OCI-LY3 (cell line): ENCODE measurements at regions not wholly inside any gene's neighbourhood (a gene's known extent, or its start where the extent isn't known, plus 50 kb on each side); places are given as distances from the start of the nearest gene placed in this dataset.

Experiments
- H2AFZ ChIP-seq: fragments of 200-600, 300-600 bp; shearing (Covaris generic); 2 replicates; pipeline ENCODE4 v1.6.0; 2014; ENCODE audit warnings: antibody characterized with exemption, low read depth, low read length
- H3K27ac ChIP-seq: fragments of 200-600, 300-600 bp; sonication (generic); 2 replicates; pipeline ENCODE4 v1.5.1; 2014; ENCODE audit warnings: mild to moderate bottlenecking, low read length, moderate library complexity, mixed read lengths
- H3K27me3 ChIP-seq: fragments of 200-600, 300-600 bp; sonication (generic); 2 replicates; pipeline ENCODE4 v1.6.1; 2014; ENCODE audit warnings: low read depth, low read length, mixed read lengths
- H3K36me3 ChIP-seq: fragments of 200-600, 300-600 bp; sonication (generic); replicated peaks from 2 replicates; pipeline ENCODE3; 2014; ENCODE audit warnings: low read depth, low read length, mixed read lengths
- H3K4me1 ChIP-seq: fragments of 300-600, 200-600 bp; sonication (generic); 2 replicates; pipeline ENCODE4 v1.6.1; 2014; ENCODE audit warnings: low read length, mixed read lengths
- H3K4me2 ChIP-seq: fragments of 200-600, 300-600 bp; sonication (generic); 2 replicates; pipeline ENCODE4 v1.6.1; 2014; ENCODE audit warnings: low read length, mixed read lengths
- H3K4me3 ChIP-seq: fragments of 300-600, 200-600 bp; sonication (generic); 2 replicates; pipeline ENCODE4 v1.5.1; 2014; ENCODE audit warnings: antibody characterized with exemption, mild to moderate bottlenecking, low read length, moderate library complexity
- H3K79me2 ChIP-seq: fragments of 300-600, 200-600 bp; shearing (Covaris generic); 2 replicates; pipeline ENCODE4 v1.6.1; 2014; ENCODE audit warnings: mild to moderate bottlenecking, low read length, mixed read lengths
- H3K9ac ChIP-seq: fragments of 300-600, 200-600 bp; shearing (Covaris generic); 2 replicates; pipeline ENCODE4 v1.6.0; 2014; ENCODE audit warnings: mild to moderate bottlenecking, low read length, moderate library complexity
- H3K9me3 ChIP-seq: fragments of 200-600, 300-600 bp; shearing (Covaris generic); 2 replicates; pipeline ENCODE4 v1.6.1; 2014; ENCODE audit warnings: low read length, mixed read lengths; ENCODE audit not compliant: insufficient read depth
- H4K20me1 ChIP-seq: fragments of 200-600, 300-600 bp; sonication (generic); 2 replicates; pipeline ENCODE4 v1.6.1; 2016; ENCODE audit warnings: low read length, mixed read lengths; ENCODE audit not compliant: insufficient read depth
- EZH2phosphoT487 ChIP-seq: fragments of 200-600 bp; shearing (Covaris generic); IDR thresholded peaks from 2 replicates; pipeline ENCODE4 v1.6.1; 2018; ENCODE audit warnings: antibody characterized with exemption, mixed run types, low read depth
- TF ChIP-seq, protein P1 (sequence below): fragments of 200-600, 300-600 bp; sonication (generic); IDR thresholded peaks from 2 replicates; pipeline ENCODE4 v1.5.1; 2014; ENCODE audit warnings: antibody characterized with exemption, low read length, low read depth

DNA sequence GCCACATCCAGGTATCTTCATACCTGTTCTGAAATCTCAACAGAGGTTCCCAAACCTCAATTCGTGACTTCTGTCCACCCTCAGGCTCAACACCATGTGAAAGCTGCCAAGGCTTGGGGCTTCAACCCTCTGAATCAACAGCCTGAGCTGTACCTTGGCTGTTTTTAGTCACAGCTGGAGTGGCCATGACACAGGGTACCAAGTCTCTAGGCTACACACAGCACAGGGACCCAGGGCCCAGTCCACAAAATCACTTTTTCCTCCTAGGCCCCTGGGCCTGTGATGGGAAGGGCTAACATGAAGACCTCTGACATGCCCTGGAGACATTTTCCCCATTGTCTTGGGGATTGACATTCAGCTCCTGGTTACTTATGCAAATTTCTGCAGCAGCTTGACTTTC, 464.9 kb downstream of the ELAVL2 start:
- H3K9me3 ChIP-seq, result no peaks in the 10 kb centered on the region
- H3K79me2 ChIP-seq, result no peaks in the 10 kb centered on the region
- H3K4me3 ChIP-seq, result no peak overlapping the region
- no peaks in the 10 kb centered on the region for H3K27me3 ChIP-seq
- H3K36me3 ChIP-seq, result no peaks in the 10 kb centered on the region
- no peak overlapping the region for H3K9ac ChIP-seq
- H3K27ac ChIP-seq, result no peak overlapping the region
- H3K4me2 ChIP-seq, result no peak overlapping the region
- no peaks in the 10 kb centered on the region for H4K20me1 ChIP-seq
- H3K4me1 ChIP-seq, result no peaks in the 10 kb centered on the region
- TF ChIP-seq, protein P1, sequence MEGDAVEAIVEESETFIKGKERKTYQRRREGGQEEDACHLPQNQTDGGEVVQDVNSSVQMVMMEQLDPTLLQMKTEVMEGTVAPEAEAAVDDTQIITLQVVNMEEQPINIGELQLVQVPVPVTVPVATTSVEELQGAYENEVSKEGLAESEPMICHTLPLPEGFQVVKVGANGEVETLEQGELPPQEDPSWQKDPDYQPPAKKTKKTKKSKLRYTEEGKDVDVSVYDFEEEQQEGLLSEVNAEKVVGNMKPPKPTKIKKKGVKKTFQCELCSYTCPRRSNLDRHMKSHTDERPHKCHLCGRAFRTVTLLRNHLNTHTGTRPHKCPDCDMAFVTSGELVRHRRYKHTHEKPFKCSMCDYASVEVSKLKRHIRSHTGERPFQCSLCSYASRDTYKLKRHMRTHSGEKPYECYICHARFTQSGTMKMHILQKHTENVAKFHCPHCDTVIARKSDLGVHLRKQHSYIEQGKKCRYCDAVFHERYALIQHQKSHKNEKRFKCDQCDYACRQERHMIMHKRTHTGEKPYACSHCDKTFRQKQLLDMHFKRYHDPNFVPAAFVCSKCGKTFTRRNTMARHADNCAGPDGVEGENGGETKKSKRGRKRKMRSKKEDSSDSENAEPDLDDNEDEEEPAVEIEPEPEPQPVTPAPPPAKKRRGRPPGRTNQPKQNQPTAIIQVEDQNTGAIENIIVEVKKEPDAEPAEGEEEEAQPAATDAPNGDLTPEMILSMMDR, result no peak
- no peak for TF ChIP-seq EZH2phosphoT487
- H2AFZ ChIP-seq, result no peak overlapping the region

DNA sequence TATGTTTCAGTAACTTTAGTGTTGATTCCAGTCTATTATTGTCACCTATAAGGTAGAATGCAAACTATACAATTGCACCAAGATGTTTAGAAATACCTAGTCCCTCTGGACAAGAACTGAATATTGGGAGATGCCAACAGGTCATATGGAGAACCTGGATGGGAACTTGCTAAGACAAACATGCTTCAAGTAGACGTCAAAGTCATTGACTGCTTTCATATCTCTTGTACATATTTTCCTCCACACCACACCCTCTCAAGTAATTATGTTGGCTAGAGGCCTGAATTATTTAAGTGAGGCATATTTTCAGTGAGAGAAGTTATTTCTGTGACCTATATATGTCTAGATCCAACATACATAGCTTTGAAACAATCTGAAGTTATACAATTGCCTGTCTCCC, 453.3 kb downstream of the ELAVL2 start:
- Histone ChIP-seq H4K20me1 (no peaks in the 10 kb centered on the region), H3K36me3 (no peaks in the 10 kb centered on the region), H3K79me2 (no peaks in the 10 kb centered on the region), H2AFZ (no peak overlapping the region), H3K9me3 (no peaks in the 10 kb centered on the region), H3K4me3 (no peak overlapping the region), H3K9ac (no peak overlapping the region), H3K27ac (no peak overlapping the region), H3K27me3 (no peaks in the 10 kb centered on the region), H3K4me2 (no peak overlapping the region), H3K4me1 (no peaks in the 10 kb centered on the region)
- no peak for TF ChIP-seq EZH2phosphoT487
- TF ChIP-seq, protein P1, result no peak

DNA sequence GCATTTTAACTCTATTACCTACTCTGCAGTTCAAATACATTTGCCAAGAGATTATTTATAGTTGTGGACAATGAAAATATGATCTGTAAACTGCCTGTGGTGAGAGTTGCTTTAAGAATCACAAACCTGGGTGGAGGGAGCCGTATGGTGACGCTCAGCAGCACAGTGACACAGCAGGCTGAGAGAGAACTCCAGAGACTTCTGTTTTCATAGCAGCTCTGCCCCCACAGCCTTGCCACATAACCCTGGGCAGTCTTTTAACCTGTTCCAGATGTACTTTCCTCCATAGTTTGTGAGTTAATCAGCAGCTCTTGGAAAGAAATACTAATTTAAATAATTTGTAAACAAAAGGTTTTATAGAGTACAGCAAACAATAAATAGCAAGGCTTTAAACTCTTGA, 450.5 kb downstream of the ELAVL2 start:
- H3K27ac ChIP-seq, result no peak overlapping the region

DNA sequence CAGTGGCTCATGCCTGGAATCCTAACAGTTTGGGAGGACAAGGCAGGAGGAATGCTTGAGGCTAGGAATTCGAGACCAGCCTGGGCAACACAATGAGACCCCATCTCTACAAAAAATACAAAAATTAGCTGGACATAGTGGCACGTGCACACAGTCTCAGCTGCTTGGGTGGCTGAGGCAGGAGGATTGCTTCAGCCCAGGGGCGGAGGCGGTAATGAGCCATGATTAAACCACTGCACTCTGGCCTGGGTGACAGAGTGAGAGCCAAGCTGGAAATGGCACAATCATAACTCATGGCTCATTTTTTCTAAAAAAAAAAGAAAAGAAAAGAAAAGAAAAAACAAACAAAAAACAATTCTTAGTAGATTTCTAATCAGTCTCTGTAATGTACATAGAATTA, 446.2 kb downstream of the ELAVL2 start:
- Histone ChIP-seq H3K27ac (no peak overlapping the region), H3K4me3 (no peak overlapping the region), H2AFZ (no peak overlapping the region), H3K9ac (no peak overlapping the region), H3K9me3 (no peaks in the 10 kb centered on the region), H4K20me1 (no peaks in the 10 kb centered on the region), H3K4me2 (no peak overlapping the region), H3K79me2 (no peaks in the 10 kb centered on the region), H3K36me3 (no peaks in the 10 kb centered on the region), H3K4me1 (peaks cover 7% of the 10 kb centered on the region), H3K27me3 (no peaks in the 10 kb centered on the region)
- TF ChIP-seq EZH2phosphoT487, result no peak
- TF ChIP-seq, protein P1, result no peak

More for the DNA sequence above, 450.5 kb downstream of the ELAVL2 start:
- Histone ChIP-seq H3K9me3 (no peaks in the 10 kb centered on the region), H3K4me1 (peaks cover 3% of the 10 kb centered on the region), H3K9ac (no peak overlapping the region), H3K4me2 (no peak overlapping the region), H3K36me3 (no peaks in the 10 kb centered on the region), H2AFZ (no peak overlapping the region), H3K4me3 (no peak overlapping the region), H3K27me3 (no peaks in the 10 kb centered on the region), H4K20me1 (no peaks in the 10 kb centered on the region), H3K79me2 (no peaks in the 10 kb centered on the region)
- TF ChIP-seq, protein P1, result no peak
- no peak for TF ChIP-seq EZH2phosphoT487
